ENCODE measurements at regions not wholly inside any gene's neighbourhood (a gene's known extent, or its start where the extent isn't known, plus 50 kb on each side); places are given as distances from the start of the nearest gene placed in this dataset.

- ATAC-seq: no peak
- TF ChIP-seq CTCF (IDR thresholded peaks at IDR 0.05): no peak
- intact Hi-C loops (cut with DNase I, micrococcal nuclease): no loop called here
These were observed 76.8 kb upstream of the SCEL start for GRCh38 chr13:77458736-77459135.

GRCh38 chr13:77457966-77458365 is 77.5 kb upstream of the SCEL start:
- no peaks in the 10 kb centered on the region for H3K36me3 ChIP-seq (ENCODE audit: low read depth)
- TF ChIP-seq CTCF (IDR thresholded peaks at IDR 0.05): no peak
- H3K4me3 ChIP-seq: no peak overlapping the region
- no peaks in the 10 kb centered on the region for H3K4me1 ChIP-seq (ENCODE audit: low read depth)
- intact Hi-C loops (cut with DNase I, micrococcal nuclease): no loop called here
- no peaks in the 10 kb centered on the region for H3K9me3 ChIP-seq
- ATAC-seq (no peak), DNase-seq (no peak)

More at GRCh38 chr13:77458736-77459135, 76.8 kb upstream of the SCEL start:
- DNase-seq: no peak
- no peaks in the 10 kb centered on the region for H3K36me3 ChIP-seq (ENCODE audit: low read depth)
- H3K4me1 ChIP-seq (ENCODE audit: low read depth): no peaks in the 10 kb centered on the region
- H3K4me3 ChIP-seq: no peak overlapping the region
- no peaks in the 10 kb centered on the region for H3K9me3 ChIP-seq

DNA sequence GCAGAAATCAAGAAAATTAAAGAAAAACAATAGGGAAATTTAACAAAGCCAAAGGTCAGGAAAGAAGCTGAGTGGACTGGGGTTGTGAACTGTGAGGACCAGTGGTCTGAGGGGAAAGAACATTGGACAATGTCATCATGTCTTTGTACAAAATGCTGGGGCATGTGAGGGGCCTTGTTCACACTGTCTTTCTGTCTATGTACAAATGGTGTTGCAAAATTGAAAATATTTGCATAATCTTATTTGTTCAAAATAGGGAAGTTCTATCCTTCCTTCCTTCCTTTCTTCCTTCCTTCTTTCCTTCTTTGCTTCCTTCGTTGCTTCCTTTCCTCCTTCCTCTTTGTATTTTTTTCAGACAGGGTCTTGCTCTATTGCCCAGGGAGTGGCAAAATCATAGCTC is 79.2 kb upstream of the SCEL start:
- Histone ChIP-seq H3K4me3 (no peak overlapping the region), H3K9me3 (no peaks in the 10 kb centered on the region), H3K36me3 (ENCODE audit: low read depth) (no peaks in the 10 kb centered on the region), H3K4me1 (ENCODE audit: low read depth) (no peaks in the 10 kb centered on the region)
- no peak for TF ChIP-seq CTCF (IDR thresholded peaks at IDR 0.05)
- intact Hi-C loops (cut with DNase I, micrococcal nuclease): no loop called here
- DNase-seq: no peak
- no peak for ATAC-seq

- H3K4me3 ChIP-seq: no peak overlapping the region
- DNase-seq (no peak), ATAC-seq (no peak)
- no peaks in the 10 kb centered on the region for H3K36me3 ChIP-seq (ENCODE audit: low read depth)
- intact Hi-C loops (cut with DNase I, micrococcal nuclease): no loop called here
- TF ChIP-seq CTCF (IDR thresholded peaks at IDR 0.05): no peak
- no peaks in the 10 kb centered on the region for H3K4me1 ChIP-seq (ENCODE audit: low read depth)
- H3K9me3 ChIP-seq: no peaks in the 10 kb centered on the region
These were observed 86.2 kb upstream of the SCEL start for GRCh38 chr13:77449265-77449664.

DNA sequence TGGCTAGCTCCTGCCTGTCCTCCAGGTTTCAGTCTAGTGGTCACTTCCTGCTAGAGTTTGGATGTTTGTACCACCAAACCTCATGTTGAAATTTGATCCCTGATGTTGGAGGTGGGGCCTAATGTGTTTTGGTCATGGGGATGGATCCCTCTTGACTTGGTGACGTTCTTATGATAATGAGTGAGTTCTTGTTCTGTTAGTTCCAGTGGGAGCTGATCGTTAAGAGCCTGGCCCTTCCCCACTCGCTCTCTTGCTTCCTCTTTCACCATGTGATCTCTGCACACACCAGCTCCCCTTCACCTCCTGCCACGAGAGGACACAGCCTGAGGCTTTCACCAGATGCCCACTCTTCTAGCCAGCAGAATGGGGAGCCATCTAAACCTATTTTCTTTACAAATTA is 86.8 kb upstream of the SCEL start:
- Histone ChIP-seq H3K9me3 (no peaks in the 10 kb centered on the region), H3K4me1 (ENCODE audit: low read depth) (no peaks in the 10 kb centered on the region), H3K4me3 (no peak overlapping the region), H3K36me3 (ENCODE audit: low read depth) (no peaks in the 10 kb centered on the region)
- no peak for ATAC-seq
- DNase-seq: no peak
- TF ChIP-seq CTCF (IDR thresholded peaks at IDR 0.05): no peak
- intact Hi-C loops (cut with DNase I, micrococcal nuclease): no loop called here

DNA sequence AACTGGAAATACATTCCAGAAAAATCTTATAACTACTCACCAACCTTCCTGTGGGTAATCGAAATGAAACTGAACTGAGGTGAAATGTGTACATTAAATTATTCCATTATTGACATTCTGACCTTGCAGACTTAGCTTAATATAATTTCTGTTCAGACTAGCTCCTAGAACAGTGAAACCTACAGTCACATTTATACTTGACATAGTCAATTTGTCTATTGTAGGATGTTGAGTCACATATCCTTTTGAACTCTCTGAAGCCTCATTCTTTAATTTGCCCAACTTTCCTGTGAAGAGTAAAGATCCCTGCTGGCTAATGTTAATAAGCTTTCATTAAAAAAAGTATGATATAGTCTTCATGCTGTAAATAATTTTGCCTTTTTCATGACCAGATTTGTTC is 92.0 kb upstream of the SCEL start:
- Histone ChIP-seq H3K36me3 (ENCODE audit: low read depth) (no peaks in the 10 kb centered on the region), H3K4me1 (ENCODE audit: low read depth) (no peaks in the 10 kb centered on the region), H3K9me3 (no peaks in the 10 kb centered on the region), H3K4me3 (no peak overlapping the region)
- TF ChIP-seq CTCF (IDR thresholded peaks at IDR 0.05): no peak
- no peak for DNase-seq
- no peak for ATAC-seq
- intact Hi-C loops (cut with DNase I, micrococcal nuclease): no loop called here

Data from mucosa of descending colon (tissue), 3 donors.